ENCODE measurements at regions not wholly inside any gene's neighbourhood (a gene's known extent, or its start where the extent isn't known, plus 50 kb on each side); places are given as distances from the start of the nearest gene placed in this dataset.
"Not testable (repeated sequence)": the region's sequence is repeated elsewhere in the genome, so short reads cannot be mapped to it uniquely, and the experiment has no call there.

DNA sequence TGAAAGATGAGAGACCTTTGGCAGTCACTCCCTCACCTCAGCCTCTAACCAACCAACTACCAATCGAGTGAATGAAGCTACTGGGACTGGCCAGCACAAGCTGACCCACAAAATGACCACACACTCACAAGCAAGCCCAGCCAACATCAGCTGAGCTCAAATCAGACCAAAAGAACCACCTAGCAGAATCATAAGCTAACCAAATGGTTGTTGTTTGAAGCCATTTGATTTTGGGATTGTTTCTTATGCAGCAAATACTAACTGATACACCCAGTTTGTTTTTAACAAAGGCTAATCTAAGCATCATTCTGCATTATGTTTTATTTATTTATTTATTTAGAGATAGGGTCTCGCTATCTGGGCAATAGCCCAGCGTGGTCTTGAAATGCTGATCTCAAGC, 310.4 kb downstream of the SETD4 start:
- DNase-seq (ENCODE audit: low read depth in 2 of 2): no peak

DNA sequence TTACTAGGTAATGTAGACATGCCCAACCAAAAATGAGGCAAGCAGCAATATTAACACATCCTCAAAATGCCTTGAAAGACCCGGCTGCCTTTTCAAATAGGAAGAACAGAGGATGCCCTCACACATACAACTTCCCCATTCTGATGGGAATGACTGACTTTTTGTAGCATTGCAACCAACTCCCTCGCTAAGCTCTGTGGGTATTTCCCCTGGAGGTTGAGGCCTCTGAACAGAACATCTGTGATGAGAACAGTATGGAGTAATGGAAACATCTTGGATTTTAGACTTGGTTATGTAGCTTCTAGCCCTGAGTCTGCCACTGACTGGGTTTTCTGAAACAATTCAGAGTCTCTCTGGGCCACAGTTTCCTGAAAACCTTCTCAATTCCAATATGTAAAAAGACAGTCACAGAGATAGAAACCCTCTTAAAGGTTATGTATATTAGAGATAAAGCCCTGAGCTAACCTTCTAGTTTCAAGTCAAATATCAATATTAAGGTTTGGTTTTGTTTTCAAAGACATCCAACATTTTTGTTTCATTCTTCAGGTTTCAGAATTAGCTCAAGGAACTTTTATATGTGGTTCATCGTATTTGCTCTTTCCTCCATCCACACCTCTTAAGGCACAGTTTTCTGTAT, 311.5 kb downstream of the SETD4 start:
- no peak for DNase-seq (ENCODE audit: low read depth in 2 of 2)

DNA sequence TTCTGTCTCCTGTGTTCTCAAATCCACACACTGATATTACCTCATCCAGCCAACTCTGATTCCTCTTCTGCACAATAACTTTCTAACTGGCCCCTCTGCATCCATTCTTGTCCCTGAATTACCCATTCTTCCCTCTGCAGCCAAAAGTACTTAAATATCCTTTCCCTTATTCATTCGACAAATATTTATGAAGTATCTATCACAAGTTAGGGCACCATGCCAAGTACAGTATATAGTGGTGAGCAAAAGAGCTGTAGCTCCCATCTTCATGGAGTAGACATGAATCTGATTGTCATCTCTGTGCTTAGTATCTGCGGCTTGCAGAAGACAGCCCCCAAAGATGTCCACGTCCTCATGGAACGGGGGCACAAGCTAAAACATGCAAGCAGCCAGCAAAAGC, 316.8 kb downstream of the SETD4 start:
- no peak for DNase-seq (ENCODE audit: low read depth in 2 of 2)

DNA sequence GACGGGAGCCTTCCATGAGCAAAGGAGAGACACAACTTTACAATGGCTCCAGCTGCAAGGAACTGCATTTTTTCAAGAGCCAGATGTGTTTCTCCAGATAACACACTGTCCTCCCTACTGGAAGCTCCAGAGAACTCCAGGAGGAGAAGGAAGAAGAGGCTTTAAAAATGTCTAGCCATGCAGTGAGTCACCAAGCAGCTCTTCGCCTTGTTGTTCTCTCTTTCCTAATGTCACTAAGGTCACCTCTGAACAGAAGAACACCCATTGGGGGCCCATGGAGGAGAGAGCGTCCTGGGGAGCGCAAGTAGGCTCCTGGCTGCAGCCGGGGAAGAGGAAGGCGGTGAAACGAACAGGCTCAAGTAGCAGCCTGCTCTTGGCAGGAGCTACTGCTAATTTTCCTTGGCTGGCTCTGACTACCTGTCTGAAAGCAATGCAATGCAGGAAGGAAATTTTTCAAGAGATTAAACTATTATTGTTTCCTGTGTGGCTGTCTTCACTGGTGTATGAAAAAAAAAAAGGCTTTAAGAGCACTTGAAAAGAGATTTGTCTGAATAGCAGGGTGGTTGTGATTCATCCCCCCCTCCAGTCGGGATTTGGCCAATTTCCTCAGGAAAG, 321.9 kb downstream of the SETD4 start:
- peak in 1 of 2 donors; percentile 28 for DNase-seq (ENCODE audit: low read depth in 2 of 2)

DNA sequence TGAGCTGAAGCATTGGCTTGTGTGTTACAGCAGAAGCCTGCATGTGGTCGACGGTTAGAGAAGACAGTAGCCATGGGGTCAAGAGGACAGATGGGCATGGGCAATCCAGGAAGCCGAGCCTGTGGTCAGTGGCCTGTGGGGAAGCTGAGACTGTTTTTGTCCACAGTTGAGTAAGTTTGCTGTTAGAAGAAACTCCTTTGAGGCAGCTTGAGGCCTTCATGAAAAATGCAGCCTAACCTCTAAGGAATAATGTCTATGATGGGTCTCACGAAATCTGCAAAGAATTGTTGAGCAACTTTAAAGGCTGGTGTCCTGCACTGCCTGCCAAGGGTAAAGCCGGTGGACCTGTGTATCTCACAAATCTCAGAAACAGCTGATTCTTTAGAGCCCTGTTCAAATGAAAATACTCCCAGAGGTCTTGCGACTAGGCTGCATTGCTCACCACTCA, 322.4 kb downstream of the SETD4 start:
- no peak for DNase-seq (ENCODE audit: low read depth in 2 of 2)

DNA sequence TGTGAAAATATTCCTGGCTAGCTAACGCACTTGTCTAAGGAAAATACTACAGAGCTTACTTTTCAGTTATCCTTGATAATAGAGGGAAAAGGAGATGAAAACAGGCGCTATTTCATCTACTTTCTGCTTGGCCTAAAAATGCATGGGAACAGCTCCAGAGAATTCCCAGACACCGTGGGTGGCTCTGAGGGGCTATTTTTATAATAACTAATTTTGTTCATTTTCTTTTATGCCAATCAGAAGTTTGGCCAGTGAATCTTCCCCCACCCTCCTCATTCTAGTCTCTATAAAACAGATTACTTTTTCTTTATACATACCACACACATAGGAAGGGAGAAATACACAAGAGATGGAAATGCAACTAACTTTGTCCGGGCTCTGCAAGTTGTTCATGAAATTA, 322.9 kb downstream of the SETD4 start:
- DNase-seq (ENCODE audit: low read depth in 2 of 2): no peak

DNA sequence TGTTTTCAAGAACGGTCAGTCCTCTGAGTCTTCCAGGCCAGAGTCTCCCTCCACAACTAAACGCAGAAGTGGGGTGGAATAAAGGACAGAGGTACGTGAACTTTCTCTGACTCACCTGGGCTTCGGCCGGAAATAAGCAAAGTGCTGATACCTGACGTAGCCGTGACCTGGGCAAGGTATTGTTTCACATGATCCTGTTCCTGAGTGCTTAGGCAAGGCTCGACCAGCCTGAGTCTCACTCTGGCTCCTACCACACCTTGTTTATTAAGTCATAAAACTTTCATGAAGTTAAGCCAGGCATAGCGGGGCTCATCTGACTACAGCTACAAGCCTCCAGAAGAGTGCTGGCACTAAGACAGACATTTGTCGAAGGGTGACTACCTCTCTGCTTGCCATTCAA, 327.5 kb downstream of the SETD4 start:
- no peak for DNase-seq (ENCODE audit: low read depth in 2 of 2)

DNA sequence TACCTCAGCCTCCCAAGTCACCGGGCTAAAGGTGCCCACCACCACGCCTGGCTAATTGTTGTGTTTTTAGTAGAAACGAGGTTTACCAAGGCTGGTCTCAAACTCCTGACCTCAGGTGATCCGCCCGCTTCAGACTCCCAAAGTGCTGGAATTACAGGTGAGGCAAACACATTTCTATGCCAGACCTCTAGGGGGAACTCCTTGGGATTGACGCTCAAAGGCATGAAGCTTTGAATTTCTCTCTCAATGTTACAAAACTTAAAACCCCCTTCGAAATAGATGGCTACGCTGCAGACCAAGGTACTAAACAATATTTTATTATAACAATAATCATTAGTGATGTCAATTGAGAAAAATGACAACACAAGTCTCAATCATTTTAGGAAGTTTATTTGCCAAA, 330.0 kb downstream of the SETD4 start:
- no peak for DNase-seq (ENCODE audit: low read depth in 2 of 2)

DNA sequence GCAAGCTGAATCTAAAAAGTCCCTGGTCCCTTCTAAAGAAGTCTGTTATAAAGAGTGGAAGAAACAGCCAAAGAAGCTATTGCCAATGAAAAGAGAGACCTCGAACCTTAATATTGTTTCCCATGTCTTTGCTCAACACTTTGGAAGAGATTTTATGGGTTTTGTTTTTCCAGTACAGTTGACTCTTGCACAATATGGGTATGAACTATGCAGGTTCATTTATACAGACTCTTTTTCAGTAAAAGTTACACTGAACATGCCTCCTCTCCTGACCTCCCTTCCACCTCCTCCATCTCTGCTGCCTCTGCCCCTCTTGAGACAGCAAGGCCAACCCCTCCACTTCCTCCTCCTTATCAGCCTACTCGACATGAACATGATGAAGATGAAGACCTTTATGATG, 332.5 kb downstream of the SETD4 start:
- no peak for DNase-seq (ENCODE audit: low read depth in 2 of 2)

DNA sequence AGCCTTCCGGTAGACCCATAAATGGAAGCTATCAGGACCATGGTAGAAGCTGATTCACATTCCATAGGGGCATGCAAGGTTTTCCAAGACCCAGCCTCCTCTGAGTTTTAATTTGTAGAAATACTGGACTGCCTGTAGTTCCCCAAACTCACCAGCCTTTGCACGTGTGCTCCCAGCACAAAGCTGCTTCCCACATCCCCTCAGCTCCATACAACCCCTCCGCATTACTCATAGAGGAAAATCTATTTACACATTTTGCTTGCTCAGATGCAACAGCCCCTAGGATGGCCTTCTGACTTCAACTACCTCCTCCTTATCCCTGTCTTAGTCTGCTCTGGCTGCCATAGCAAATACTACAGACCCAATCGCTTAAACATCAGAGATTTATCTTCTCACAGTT, 336.2 kb downstream of the SETD4 start:
- DNase-seq (ENCODE audit: low read depth in 2 of 2): no peak

DNA sequence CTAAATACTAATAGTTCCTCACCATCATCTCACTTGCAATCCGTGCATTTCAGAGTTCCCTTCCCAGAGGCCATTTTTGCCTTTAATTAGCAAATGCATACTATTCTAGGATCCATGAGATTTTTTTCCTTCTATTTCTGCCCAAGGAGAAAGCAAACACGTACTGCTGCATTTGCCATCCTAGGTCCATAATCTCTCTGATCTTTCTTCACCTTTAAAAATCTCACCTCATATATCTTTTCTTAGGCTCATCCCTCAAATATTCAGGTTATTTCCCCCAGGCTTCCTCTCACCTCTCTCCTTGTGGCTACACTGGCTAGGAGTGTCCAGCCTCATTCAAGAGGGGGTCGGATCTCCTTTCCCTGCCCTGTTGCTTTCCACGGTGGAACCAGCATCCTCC, 338.6 kb downstream of the SETD4 start:
- DNase-seq (ENCODE audit: low read depth in 2 of 2): no peak

DNA sequence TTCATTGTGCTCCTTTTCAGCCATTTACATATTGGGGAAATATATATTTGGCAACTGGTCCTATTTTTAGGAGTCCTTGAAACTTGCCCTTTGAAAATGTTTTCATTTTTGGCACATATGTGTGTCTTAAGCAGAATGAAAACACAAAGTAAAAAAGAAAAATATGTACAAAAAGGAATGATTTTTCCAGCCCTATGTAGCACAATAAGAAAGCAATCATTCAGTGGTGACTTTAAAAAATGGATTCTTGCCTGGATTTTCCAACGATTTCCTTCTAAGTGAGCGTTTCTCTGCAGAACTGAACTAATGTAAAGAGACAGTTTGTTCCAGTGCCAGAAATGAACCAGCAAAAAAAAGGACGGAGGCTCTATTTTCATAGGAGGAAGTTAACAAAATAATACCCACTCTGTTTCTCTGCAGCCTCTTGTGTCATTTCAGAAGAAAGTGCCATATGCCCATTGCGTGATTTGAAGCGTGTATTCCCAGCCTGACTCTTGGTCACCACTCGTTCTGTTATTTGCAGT, 340.1 kb downstream of the SETD4 start:
- DNase-seq (ENCODE audit: low read depth in 2 of 2): no peak

DNA sequence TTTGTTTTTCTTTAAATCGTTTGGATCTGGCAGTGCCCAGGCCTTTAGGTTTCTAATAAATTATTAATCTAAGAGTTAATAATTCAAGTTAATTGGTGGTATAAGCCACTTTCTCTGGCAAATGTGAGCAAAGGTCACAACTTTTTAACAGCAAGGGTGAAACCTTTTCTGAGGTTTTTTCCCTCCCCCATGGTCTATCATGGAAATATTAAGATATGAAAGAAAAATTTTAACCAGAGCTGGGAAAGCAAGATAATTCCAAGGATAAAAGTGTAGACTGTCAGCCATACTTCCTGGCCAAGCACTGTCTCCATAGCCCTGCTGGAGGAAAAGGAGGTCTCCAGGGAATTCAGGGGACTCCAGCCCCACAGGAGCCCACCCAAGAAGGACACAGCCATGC, 341.2 kb downstream of the SETD4 start:
- no peak for DNase-seq (ENCODE audit: low read depth in 2 of 2)

DNA sequence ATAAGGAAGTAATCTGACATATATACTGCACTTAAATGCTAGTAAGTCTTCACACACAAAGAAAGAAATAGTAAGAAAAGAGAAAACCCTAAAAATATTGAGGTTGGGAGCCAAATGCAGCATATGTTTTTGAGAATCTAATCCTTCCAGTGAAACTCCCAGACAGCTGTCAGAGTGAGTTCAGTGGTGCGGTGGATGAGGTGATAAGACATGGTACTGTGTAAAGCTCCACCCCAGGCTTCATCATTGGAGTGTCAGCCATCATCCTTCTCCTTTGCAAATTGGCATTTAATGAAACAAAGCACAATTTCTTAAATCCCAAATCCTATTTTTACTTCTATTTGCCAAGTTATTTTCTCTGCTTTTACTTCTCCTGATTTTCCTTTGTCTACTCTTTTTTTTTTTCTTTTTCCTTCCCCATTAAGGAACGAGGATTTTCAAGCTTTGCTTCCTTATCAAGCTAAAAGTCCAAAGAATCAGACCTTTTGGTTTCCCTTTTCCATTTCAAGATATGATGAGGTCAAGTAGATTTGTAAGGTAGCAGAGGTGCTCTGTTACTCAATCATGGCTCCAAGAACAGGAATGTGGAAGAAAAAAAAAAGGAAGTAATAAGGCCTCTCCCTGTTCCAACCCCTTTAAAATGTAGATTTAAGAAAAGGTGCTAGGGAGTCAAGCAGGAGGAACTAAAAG, 343.3 kb downstream of the SETD4 start:
- no peak for DNase-seq (ENCODE audit: low read depth in 2 of 2)

DNA sequence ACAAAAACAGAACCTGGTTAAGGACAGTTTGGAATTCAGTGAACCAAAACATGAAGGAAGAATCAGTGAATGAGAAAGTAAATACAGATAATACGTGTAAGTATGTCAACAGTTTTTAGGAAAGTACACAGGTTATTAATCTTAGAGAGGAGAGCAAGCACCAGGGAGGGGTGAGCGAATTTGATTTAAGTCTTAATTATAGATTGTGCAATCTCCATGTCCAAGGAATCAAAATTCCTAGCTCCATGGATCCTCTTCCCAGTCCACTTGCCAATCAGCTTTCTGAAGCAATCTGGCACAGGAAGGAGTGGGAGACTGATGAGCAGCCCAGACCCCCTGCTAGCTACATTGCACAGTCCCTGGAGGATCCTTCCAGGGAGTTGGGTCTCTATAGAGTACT, 346.4 kb downstream of the SETD4 start:
- DNase-seq (ENCODE audit: low read depth in 2 of 2): no peak

DNA sequence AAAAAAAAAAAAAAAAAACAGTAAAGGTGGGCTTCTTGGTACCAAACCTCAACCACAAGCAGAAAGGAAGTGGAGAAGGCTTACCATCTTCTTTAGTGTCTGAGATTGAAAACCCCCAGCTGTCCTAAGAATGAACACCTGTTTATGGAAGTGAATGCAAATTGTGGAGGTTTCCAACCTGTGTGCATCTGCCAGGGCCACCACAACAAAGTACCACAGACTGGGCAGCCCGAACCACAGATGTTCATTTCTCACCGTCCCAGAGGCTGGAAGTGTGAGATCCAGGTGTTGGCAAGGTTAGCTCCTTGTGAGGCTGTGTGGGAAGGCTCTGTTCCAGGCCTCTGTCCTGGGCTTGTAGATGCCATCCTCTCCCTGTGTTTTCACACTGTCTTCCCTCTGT, 348.7 kb downstream of the SETD4 start:
- no peak for DNase-seq (ENCODE audit: low read depth in 2 of 2)

DNA sequence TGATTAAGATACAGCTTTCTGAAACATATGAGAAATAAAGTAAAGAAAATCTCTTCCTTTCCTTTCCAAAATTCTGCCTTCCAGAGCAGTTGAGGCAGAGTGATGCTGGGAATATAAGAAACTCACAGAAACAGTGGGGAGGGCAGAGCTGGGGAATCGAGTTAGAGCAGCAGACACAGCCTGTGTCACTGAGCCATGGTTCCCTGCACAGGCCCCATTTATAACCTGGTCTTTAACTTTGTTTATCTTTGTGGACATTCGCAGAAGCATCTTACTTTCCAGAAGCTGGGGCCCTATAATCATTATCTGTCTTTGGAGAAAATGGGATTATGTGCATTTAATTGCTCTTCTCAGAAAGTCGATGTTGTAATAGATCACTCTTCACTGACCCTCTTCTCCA, 349.1 kb downstream of the SETD4 start:
- DNase-seq (ENCODE audit: low read depth in 2 of 2): no peak

DNA sequence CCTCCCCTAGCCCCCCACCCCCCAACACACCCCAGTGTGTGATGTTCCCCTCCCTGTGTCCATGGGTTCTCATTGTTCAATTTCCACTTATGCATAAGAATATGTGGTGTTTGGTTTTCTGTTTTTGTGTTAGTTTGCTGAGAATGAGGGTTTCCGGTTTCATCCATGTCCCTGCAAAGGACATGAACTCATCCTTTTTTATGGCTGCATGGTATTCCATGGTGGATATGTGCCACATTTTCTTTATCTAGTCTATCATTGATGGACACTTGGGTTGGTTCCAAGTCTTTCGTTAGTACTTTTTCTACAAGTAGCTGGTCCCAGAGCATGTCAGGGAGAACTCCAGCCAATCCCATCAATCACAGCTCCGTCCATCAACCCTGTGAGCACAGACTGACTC, 350.3 kb downstream of the SETD4 start:
- not testable (repeated sequence) for DNase-seq (ENCODE audit: low read depth in 2 of 2)

DNA sequence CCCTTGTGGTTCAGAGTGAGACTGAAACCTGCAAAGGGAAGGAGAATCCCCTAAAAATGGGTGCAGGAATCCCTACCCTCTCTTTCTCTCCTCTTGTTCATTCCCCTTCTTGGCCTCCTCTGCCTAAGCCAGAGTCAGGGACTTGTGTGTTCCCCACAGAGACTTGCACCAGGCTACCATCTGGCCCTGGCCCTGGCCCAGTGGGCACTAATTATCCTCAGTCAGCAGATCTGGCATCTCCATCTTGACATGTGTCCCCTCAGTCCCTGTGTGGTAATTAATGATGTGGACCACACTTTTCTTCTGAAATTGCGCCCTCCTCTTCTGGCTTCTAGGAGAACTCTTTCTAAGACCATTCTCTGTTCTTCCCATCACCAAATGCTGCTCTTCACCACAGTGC, 354.4 kb downstream of the SETD4 start:
- DNase-seq (ENCODE audit: low read depth in 2 of 2): no peak

DNA sequence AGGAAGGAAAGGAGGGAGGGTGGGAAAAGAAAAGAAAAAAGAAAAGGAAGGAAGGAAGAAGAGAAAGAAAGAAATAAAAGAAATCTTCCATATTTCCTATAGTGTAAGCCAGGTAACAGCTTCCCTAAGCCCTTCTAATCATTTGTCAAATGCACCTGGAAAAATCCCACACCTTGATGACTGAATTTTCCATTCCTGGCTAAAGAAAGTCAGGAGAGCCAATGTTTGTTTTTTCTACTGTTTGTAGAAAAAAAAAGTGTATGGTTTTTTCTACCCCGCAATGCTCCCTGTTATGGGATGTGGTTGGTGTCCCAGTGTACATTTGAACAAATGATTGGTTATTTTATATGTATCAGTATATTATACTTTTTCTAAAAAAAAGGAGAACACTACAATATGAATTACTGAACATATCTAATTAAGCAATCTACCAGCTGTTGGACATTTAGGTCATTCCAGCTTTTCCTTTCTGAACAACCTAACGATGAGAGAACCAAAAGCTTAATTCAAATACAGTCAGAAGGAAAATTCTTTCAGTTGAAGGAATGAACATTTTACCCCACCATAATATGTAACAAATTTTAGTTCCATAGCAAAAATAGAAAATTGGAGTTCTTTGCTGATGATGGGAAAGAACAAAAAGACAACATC, 355.0 kb downstream of the SETD4 start:
- DNase-seq (ENCODE audit: low read depth in 2 of 2): no peak

DNA sequence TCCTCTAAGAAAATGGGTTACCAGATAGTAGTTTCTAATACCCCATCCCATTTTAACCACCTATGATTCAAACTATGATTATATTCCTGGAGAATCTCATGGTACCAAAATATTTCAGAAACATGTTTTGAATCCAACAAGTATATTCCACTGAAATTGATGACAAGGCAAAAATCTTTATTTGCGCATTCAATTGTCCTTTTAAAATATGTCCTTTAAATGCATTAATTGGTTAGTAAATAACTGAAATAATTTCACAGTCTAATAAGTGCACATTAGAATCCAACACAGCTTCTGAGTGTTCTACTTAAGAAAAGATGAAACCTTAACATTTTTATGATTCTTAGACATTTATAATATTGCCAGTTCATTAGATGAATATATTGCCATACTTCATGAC, 356.6 kb downstream of the SETD4 start:
- no peak for DNase-seq (ENCODE audit: low read depth in 2 of 2)

DNA sequence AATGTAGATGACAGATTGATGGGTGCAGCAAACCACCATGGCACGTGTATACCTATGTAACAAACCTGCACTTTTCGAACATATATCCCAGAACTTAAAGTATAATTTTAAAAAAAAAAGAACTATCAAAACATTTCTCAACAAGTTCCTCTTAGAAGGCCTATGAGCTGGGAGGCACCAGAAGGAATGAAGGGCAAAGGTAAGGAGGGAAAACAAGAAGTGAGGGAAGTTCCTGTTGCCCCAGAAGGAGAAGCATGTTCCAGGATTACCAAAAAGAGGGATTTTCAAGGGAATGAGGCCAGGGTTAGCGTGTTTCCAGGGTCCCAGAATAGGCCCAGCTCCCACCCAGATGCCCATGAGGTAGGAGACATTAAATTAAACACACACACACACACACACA, 361.0 kb downstream of the SETD4 start:
- no peak for DNase-seq (ENCODE audit: low read depth in 2 of 2)
